ENCODE measurements at regions not wholly inside any gene's neighbourhood (a gene's known extent, or its start where the extent isn't known, plus 50 kb on each side); places are given as distances from the start of the nearest gene placed in this dataset.

GRCh38 chr22:42202669-42203068 is 67.8 kb downstream of the TCF20 start:
- DNase-seq (ENCODE audit: low read depth): peak; percentile 30
- no peak overlapping the region for H3K4me3 ChIP-seq (ENCODE audit: control insufficient read depth, low read depth, low read length)
- TF ChIP-seq CTCF (conservative IDR thresholded peaks at IDR 0.05; ENCODE audit: control insufficient read depth, insufficient read depth, low read depth, low read length): no peak

- no peak for DNase-seq (ENCODE audit: low read depth)
- TF ChIP-seq CTCF (conservative IDR thresholded peaks at IDR 0.05; ENCODE audit: control insufficient read depth, insufficient read depth, low read depth, low read length): no peak
- no peak overlapping the region for H3K4me3 ChIP-seq (ENCODE audit: control insufficient read depth, low read depth, low read length)
These were observed 68.4 kb downstream of the TCF20 start for GRCh38 chr22:42202048-42202447.

GRCh38 chr22:42199025-42199424 is 68.4 kb upstream of the CYP2D6 start:
- no peak overlapping the region for H3K4me3 ChIP-seq (ENCODE audit: control insufficient read depth, low read depth, low read length)
- TF ChIP-seq CTCF (conservative IDR thresholded peaks at IDR 0.05; ENCODE audit: control insufficient read depth, insufficient read depth, low read depth, low read length): no peak
- no peak for DNase-seq (ENCODE audit: low read depth)

GRCh38 chr22:42198226-42198625 is 67.6 kb upstream of the CYP2D6 start:
- no peak for TF ChIP-seq CTCF (conservative IDR thresholded peaks at IDR 0.05; ENCODE audit: control insufficient read depth, insufficient read depth, low read depth, low read length)
- no peak overlapping the region for H3K4me3 ChIP-seq (ENCODE audit: control insufficient read depth, low read depth, low read length)
- no peak for DNase-seq (ENCODE audit: low read depth)

GRCh38 chr22:42196454-42196853 is 65.8 kb upstream of the CYP2D6 start:
- no peak for DNase-seq (ENCODE audit: low read depth)
- TF ChIP-seq CTCF (conservative IDR thresholded peaks at IDR 0.05; ENCODE audit: control insufficient read depth, insufficient read depth, low read depth, low read length): no peak
- no peak overlapping the region for H3K4me3 ChIP-seq (ENCODE audit: control insufficient read depth, low read depth, low read length)

- no peak for DNase-seq (ENCODE audit: low read depth)
- no peak for TF ChIP-seq CTCF (conservative IDR thresholded peaks at IDR 0.05; ENCODE audit: control insufficient read depth, insufficient read depth, low read depth, low read length)
- no peak overlapping the region for H3K4me3 ChIP-seq (ENCODE audit: control insufficient read depth, low read depth, low read length)
These were observed 64.3 kb upstream of the CYP2D6 start for GRCh38 chr22:42194953-42195352.

Data from fibroblast of mammary gland (primary cell).